Kidney capillary endothelial cell (primary cell): ENCODE measurements at regions not wholly inside any gene's neighbourhood (a gene's known extent, or its start where the extent isn't known, plus 50 kb on each side); places are given as distances from the start of the nearest gene placed in this dataset.

ENCODE experiments used
- DNase-seq: peaks from one replicate; pipeline ENCODE4 v3.0.0-alpha.2; 2018; ENCODE audit warnings: low spot score

DNA sequence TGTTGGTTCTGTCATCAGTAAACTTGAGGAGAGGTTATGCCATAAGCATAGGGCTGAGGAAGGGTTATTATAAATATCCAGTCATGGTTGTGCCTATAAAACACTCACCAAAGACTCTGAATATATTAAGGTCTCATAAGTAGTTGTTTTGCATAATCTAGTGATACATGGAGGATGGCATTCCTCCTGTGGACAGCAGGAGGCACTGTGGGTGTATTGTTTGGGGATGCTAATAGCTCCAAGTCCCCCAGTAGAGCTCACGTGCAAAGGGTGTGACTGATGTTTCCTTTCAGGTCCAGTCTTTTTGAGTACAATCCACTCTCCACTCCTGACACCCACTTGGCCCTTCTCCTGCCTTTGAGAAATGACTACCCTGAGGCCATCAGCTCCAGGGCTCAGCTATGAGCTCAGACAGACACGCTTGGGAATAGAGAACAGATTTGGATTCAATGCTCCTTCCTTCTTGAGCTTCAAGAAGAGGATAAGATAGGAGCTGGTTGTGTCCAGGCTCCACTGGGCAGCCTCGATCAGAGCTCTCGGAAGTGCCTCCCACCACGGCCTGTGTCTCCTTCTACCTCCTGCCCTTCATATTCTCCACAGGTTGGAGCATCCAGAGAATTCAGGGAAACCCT lies 85.2 kb upstream of the IGLL5 start:
- no peak for DNase-seq

DNA sequence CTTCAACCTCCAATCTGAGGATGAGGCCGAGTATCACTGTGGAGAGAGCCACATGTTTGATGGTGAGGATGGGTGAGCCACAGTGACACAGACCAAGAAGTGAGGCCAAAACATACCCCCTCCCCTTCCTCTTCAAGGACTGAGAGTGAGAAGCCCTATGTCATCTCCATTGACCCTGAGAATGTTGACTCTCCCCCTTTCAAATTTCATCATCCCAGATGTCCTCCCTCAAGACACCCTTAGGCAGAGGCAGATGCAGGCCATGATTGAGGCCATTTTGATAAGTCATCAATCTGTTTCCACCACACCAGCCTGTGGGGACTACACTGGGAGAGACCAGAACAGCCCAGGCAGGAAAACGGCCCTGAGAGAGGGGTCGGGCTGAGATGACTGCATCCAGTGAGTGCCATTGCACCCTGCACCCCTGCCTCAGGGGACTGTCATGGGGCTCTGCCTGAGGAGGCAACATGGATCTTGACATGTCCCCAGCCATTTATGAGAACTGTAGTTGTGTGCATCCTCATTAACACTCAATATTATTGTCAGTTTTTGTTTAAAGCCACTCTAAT lies 84.2 kb upstream of the IGLL5 start:
- DNase-seq, result no peak

DNA sequence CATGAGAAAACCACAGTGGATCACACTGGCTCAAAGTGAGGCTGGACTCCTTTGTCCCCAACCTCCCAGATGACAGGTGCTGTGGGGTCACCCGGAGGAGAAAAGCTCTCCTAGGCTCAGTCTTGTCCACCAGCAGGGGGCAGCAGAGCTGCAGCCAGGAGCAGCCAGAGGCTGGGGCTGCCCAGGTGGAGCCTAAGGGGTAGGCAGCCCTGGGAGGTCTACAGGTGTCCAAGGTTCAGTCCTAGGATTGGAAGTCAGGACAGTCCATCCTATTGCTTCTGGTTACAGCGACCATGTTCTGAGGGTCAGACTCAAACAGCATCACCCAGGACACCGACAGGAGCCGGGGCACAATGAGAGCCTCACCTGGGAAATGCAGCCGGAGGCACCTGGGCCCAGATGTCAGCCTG lies 77.6 kb upstream of the IGLL5 start:
- DNase-seq, result peak; percentile 50

DNA sequence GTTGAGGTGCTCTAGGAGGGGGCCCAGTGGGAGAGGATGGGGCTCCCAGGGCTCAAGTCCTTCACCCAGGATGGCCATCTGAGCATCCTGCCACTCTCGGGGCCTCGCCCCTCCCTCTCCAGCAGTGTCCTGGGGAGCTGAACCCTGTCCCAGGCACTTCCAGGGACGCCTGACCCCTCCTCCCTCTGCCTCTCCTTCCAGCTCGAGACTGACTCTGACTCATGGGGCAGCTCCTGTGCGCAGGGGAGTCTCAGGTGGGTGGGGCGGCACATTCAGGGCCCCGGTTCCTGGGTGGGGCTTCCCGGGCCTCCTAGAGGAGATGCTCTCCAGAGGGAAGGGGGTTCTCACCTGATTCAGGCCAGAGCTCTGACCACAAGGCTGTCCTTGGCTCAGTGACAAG lies 77.1 kb upstream of the IGLL5 start:
- DNase-seq, result no peak

DNA sequence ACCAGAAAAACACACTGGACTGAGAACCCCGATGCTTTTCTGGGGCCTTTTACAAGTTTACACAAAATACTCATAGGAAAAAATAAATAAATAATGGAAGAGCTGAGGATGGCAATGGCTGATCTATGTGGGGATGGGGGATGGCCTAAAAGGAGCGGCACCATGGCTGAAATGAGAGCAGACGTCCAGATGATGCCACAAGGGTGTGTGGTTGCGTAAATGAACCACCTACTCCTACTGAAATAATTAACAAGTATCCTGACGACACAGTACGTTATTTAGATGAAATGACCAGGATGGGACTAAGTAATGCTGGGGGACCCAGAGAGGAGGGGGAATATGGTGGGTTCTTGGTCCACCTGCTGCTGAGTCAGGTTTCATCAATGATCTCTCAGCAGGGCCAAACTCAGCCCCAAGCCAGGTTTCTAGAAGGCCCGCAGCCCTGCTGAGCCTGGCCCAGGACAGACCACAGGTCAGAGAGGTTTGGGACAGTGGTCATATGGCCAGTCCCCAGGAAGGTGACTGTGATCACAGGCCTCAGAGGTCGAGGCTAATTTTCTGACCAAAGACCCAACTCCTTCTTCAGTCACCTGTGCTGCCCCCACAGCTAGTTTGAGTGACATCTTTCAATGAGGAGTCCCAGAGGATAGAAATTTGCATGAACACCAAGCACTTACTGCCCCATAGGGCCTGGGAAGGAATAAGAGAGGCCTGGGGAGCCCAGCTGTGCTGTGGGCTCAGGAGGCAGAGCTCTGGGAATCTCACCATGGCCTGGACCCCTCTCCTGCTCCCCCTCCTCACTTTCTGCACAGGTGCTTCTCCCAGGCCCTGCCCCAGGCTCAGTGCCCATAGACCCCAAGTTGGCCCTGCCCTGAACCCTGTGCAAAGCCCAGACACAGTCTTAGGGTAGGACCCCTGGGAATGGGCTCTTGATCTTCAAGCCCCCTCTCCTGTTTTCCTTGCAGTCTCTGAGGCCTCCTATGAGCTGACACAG lies 76.3 kb upstream of the IGLL5 start:
- DNase-seq, result no peak

DNA sequence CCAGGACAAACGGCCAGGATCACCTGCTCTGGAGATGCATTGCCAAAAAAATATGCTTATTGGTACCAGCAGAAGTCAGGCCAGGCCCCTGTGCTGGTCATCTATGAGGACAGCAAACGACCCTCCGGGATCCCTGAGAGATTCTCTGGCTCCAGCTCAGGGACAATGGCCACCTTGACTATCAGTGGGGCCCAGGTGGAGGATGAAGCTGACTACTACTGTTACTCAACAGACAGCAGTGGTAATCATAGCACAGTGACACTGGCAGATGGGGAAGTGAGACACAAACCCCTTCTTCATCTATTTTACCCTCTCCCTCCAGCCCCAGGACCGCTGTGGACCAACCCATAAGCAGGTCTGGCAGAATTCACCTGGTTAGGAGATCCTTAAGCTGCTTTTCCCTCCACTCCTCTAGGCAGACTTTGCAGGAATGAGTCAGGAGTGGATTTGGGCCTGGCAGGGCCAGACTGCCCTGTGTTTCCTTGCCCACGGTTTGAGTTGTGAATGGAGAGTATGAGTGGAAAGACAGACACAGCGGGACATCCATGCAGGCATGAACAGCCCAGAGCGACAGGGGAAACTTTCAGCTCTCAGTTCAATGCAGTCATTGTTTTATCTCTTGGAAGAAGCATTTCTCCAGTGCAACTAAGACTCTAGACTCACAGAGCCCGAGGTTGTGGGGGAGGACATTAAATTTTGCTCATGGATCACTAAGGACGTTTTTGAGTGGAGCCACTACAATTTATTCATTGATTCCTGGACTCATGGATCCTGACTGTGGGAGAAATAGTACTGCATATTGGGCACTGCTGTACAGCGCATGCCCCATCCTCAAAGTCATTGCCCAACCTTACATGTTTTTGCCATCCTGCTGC lies 75.3 kb upstream of the IGLL5 start:
- DNase-seq, result no peak

DNA sequence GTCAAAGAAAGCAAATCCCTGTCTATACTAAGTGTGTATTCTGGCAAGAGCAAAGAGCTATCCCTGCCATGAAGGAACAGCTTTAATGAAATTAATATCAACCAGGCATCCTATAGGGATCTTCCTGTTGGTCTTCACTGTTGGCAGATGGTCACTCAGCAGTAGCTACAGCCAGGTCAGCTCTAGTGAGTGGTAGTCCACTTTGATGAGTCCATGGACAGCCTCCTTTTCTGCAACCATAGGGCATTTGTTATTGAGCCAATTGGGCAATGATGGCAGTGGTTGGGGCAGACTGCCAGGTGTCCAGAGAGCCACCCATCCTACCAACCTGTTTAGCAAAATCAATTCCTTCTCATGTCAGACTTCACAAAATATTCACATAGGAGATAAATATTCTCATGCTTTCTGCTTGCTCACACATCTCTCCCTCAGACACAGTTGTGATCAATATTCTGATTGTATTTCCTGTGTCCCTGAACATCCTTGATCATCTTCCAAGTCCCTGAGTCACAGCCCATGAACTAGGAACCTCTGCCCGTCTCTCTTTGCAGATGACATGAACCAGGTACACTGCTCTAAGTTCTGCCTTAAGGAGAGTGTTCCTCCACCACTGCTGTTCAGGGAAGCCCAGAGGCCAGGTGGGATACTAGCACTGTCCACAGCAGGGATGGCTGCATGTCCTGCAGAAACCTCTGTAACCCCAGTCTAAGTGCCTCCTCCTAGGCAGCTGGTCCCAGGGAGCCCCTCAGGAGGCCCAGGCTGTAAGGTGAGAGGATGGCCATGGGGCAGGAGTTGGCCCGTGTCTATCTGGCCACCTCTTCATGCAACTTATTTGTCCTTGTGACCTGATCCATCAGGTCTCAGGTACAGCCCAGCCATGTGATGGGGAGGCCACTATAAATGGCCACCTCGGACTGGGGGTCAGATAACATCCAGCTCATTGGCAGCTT lies 74.2 kb upstream of the IGLL5 start:
- no peak for DNase-seq

DNA sequence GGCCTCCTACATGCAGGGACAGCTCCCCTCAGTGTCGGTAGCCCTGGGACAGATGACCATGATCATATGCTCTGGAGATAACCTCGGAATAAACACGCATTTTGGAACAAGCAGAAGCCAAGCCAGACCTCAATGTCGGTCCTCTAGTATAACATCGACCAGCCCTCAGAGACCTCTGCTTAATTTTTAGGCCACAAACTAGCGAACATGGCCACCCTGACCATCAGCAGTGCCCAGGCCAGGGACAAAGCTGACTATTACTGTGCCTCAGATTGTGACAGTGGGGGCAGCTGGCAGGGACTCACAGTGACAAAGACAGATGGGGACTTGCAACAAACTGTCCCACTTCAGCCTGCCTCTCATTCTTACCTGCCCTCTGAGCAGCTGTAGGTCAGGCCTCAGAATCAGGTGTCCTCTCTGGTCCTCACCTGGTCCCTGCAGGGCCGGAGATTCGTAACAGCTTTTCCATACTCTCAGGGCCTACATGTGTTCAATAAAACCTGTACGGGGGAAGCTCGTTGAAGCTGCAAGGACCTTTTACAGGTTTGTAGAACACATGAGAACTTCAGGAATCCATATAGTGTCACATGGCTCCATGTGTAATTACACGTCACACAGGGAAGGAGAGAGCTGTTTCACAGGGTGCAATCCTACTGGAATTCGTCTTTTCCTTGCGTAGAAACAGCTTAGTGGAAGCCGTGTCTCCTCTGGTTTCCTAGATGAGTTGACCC lies 72.8 kb upstream of the IGLL5 start:
- DNase-seq, result no peak

DNA sequence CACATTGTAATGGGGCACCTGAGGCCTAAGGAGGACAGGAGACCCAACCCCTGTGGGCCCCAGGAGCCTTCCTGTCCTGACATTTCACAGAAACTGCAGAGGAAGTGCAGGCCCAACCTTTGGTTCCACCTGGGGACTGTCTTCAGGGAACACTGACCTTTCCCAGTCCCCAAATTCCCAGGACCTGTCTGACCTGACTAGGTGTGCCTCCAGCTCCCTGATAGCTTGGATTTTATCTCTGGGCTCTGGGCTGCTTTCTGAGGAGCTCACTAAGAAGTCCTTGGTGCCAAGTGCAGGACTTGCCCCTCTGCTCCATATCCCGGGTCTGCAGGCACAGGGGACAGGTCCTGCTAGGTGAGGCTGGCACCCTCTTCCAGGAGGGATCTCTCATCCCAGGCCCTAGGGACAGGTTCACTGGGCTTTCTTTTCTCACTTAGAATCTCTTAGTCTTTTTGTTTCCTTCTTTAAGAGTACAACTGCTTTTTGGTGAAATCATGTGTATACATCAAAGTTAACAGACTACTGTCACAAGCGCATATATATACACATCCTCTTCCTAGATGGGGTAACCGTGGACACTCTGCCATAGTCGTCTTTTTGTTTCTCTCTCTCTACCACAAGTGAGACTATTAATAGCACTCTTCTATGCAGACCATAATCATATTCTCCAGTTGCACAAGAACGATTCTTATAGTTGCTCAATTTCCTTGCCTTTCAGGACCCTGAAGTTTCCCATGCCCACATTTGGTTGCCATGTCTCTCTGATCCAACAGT lies 72.0 kb upstream of the IGLL5 start:
- no peak for DNase-seq

DNA sequence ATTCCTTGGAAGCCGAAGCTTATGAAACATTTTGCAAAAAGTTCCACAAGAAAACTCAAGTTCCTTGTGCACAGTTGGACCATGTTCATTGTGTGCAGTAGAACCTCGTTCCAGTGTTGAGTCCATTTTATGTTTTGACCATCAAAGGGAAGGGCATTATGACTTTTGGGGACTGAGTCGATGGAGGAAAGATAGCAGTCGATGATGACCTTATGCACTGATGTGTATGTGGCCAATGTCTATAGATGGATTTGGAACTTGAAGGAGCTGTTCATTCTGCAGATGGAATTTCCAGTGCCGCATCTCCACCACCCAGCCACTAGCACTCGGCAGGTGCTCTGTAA lies 71.5 kb upstream of the IGLL5 start:
- no peak for DNase-seq

DNA sequence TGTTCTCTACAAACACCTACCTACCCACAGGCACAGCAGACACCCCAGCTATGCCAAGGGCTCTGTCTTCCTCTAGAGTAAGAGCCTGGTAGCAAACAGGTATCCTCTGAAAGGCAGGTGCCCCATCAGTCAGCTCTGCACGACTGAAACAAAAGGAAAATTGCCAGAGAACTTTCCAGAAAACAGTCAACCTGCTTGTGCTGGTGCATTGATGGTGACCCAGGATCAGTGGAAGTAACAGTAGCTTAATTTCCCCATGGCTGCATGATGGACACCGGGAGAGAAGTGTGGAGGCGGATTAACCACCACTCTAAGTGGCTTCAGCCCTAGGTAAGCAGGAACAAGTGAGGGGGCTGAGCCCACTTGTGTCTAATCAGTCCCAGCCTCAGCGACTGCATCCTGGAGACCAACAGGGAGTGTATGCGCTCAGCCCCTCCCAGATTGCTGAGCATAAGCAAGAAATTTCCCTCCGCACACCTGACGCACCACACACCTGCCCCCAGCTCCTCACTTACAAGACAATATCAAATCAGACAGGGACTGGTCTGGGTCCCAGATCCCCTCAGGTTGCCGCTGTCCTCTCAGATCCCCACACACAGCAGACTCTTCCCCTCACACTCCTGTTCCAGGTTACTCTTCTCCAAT lies 70.7 kb upstream of the IGLL5 start:
- DNase-seq, result no peak

DNA sequence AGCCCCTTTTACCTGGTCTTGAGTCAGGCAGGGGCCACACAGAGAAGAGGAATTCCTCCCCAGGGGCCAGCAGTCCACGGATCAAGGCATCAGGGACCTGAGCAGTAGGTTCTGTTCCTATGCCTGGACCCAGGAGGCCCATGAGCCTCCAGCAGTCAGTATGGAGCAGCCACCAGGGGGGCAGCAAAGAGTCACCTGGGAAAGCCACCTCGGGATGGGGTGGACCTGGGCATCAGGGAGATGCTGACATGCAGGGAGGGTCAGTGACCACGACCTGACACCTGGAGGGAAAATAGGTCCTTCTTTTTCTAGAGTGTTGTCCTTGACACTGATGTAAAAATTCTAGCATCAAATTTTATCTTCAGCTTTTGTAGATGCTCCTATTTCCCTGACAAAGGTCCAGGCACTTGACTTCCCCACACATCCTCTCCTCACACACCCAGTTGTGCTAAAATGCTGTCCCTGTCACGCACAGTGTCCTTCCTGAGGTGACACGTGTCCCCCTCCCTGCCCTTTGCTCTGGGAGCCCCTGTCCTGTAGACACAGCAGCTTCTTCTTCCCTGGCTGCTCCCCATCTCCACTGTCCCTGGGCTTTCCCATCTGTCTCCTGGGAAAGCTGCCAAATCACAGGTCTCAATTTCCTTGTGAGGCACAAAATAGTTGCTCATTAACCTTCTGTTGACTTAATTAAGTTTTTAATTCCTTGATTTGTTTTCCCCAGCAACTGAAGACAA lies 70.0 kb upstream of the IGLL5 start:
- no peak for DNase-seq

DNA sequence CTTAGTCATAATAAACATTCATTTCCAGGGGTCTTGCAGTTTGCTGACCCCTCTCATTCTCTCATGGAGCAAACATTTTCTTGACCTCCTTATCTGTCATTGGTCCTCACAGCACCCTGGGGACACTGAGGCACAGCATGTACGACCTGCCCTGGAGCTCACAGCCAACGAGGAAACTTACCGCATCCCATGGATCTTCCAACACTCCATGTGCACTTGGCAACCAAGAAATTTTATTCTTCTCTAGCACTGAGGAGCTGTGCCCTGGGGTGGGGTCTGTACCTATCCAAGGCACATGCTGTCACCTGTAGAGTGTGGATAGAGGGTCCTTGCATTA lies 69.4 kb upstream of the IGLL5 start:
- no peak for DNase-seq

DNA sequence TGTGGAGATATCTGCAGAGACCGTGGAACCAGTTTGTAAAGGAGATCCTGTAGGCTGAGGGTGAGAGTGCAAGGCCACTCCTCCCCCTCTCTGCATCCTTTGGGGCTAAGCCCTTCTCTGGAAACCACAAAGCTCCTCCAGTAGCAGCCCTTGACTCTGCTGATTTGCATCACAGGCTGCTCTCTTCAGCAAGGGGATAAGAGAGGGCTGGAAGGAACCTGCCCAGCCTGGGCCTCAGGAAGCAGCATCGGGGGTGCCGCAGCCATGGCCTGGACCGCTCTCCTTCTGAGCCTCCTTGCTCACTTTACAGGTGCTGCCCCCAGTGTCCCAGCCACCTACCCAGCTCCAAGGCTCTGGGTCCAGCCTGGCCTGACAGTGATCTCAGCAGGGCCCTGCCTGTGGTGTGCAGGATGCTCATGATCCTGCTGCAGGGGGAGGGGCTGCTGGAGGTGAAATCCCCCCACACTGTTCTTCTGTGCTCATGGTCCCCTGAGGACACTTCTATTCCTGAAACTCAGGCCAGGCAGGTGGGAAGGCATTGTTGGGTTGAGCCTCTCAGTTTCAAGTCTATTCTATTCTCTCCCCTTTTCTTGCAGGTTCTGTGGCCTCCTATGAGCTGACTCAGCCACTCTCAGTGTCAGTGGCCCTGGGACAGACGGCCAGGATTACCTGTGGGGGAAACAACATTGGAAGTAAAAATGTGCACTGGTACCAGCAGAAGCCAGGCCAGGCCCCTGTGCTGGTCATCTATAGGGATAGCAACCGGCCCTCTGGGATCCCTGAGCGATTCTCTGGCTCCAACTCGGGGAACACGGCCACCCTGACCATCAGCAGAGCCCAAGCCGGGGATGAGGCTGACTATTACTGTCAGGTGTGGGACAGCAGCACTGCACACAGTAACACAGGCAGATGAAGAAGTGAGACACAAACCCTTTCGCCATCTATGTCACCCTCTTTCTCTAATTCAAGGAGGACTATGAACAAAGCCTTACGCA lies 68.5 kb upstream of the IGLL5 start:
- DNase-seq, result no peak

DNA sequence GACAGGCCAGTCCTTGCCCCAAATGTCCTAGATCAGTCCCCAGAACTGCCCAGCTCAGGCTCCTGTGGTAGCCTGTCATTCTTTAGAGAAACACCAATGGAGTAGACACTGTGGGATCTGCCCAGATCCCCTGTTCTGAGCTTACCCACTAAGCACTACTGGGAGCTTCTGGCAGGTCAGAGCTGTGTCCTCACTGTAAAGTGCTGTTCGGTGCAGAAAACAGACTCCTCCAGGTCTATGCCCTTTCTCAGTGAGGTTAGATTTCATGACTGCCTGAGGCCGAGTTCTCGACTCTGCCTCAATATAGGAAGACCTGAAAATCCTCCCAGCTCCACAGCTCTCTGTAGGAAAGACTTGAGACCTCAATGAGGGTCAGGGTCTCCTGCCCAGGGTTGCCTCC lies 67.5 kb upstream of the IGLL5 start:
- DNase-seq, result no peak

DNA sequence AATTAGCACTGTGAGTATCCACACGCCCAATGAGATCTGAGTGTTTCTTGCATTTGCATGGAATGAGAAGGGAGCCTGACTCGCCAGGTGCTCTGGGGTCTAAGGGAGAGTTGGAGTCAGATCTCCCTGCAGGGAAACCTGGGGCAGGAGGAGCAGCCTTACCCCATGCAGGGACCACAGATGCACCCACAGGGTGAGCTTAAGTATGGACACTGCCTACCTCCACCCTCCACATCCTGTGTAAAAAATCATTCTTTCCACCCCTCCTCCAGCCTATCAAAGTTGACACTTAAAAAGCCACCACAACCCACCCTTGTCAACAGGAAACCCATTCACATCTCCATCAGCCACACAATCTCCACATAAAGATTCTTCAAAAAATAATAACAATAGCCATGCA lies 67.0 kb upstream of the IGLL5 start:
- no peak for DNase-seq

DNA sequence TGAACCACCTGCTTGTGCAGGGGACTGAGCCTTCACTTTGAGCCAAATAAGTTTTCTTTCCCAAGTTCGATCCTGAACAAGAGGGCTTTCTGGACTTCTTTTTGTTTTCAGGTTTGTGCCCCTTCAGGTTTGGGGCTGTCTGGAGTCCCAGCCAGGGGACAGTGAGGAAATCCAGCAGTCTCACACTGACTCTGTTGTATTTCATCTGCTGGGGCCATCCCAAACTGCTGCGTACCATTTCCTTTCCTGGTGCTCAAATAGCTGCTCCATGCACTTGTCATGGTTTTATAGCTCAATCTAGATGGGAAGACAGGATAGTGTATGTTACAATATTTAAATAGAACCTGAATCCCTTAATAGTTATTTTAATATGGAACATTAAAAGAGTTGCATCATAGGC lies 66.3 kb upstream of the IGLL5 start:
- no peak for DNase-seq
